ENCODE measurements at regions not wholly inside any gene's neighbourhood (a gene's known extent, or its start where the extent isn't known, plus 50 kb on each side); places are given as distances from the start of the nearest gene placed in this dataset.

DNA sequence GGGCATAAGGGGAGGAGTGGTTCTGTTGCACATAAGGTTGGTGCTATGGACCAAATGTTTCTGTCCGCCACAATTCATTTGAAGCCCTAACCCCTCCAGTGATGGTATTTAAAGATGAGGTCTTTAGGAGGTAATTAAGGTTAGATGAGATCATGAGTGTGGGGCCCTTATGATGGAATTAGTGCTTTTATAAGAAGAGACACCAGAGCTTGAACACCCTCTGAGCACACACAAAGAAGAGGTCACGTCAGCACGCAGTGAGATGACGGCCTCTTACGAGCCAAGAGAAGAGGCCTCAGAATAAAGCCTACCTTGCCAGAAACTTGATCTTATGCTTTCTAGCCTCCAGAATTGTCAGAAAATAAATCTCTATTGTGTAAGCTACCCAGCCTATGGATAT is 386.4 kb upstream of the CYRIA start:
- Histone ChIP-seq H3K9ac (ENCODE audit: low read length) (no peak overlapping the region), H3K4me3 (ENCODE audit: insufficient read depth in 1 of 2, low read depth in 1 of 2, low read length in 2 of 2) (no peak overlapping the region), H2AK5ac (ENCODE audit: low read length, severe bottlenecking) (no peak overlapping the region), H3K23ac (ENCODE audit: low read length in 2 of 2) (no peak overlapping the region), H3K9me3 (ENCODE audit: control insufficient read depth, low read length) (no peaks in the 10 kb centered on the region), H3K27ac (ENCODE audit: low read length, poor library complexity, severe bottlenecking) (no peak overlapping the region), H2BK120ac (ENCODE audit: low read depth, low read length) (no peak overlapping the region), H2BK5ac (ENCODE audit: low read depth, low read length, poor library complexity, severe bottlenecking) (no peak overlapping the region), H4K8ac (ENCODE audit: low read length) (no peak overlapping the region), H3K4me1 (ENCODE audit: control insufficient read depth, insufficient read depth, low read depth, low read length) (peaks cover 2% of the 10 kb centered on the region), H3K14ac (ENCODE audit: low read length in 2 of 2) (no peak overlapping the region), H4K91ac (ENCODE audit: low read length) (no peak overlapping the region), H2AFZ (ENCODE audit: low read depth, low read length) (no peak overlapping the region), H3K4ac (ENCODE audit: low read depth in 1 of 2, low read length in 2 of 2) (no peak overlapping the region), H2BK15ac (ENCODE audit: low read depth, poor library complexity, severe bottlenecking) (no peak overlapping the region), H3K79me1 (replicated peaks; ENCODE audit: low read length, poor library complexity, severe bottlenecking) (no peaks in the 10 kb centered on the region), H3K18ac (ENCODE audit: low read depth in 1 of 2, low read length in 2 of 2) (no peak overlapping the region), H3K36me3 (ENCODE audit: control insufficient read depth in 1 of 2, insufficient read depth in 2 of 2, low read depth in 1 of 2, low read length in 2 of 2) (no peaks in the 10 kb centered on the region), H2BK12ac (ENCODE audit: low read length in 2 of 2) (no peak overlapping the region), H3K4me2 (ENCODE audit: low read length, poor library complexity, severe bottlenecking) (no peak overlapping the region), H3K27me3 (ENCODE audit: control insufficient read depth in 1 of 2, insufficient read depth in 1 of 2, low read length in 2 of 2) (no peaks in the 10 kb centered on the region)
- WGBS, result 95% methylated on average over 4 of the region's 5 CpGs
- no peak for DNase-seq

DNA sequence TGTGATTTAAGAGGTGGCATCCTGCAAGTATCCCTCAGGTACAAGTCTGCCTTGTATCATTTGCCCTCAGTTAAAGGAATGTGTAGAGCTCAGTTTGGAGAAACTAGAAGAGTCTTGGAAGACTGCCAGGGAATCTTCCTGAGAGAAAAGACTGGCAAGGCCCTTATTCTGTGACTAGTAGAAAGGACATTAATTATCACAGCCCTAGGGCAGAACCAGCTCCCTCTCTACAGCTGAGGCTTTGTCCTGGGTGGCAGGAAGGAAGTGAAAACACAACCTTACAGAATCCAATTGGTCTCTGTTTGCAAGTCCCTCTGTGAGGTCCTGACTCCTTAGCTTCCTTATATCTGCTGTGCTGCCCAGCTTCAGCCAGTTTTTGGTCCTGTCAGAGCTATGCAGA is 385.9 kb upstream of the CYRIA start:
- no peak overlapping the region for H3K9ac ChIP-seq (ENCODE audit: low read length)
- no peak overlapping the region for H3K27ac ChIP-seq (ENCODE audit: low read length, poor library complexity, severe bottlenecking)
- H3K14ac ChIP-seq (ENCODE audit: low read length in 2 of 2), result no peak overlapping the region
- H3K23ac ChIP-seq (ENCODE audit: low read length in 2 of 2), result no peak overlapping the region
- no peak overlapping the region for H3K4me3 ChIP-seq (ENCODE audit: insufficient read depth in 1 of 2, low read depth in 1 of 2, low read length in 2 of 2)
- H2AFZ ChIP-seq (ENCODE audit: low read depth, low read length), result no peak overlapping the region
- DNase-seq, result no peak
- H3K9me3 ChIP-seq (ENCODE audit: control insufficient read depth, low read length), result no peaks in the 10 kb centered on the region
- H4K8ac ChIP-seq (ENCODE audit: low read length), result no peak overlapping the region
- no peak overlapping the region for H3K4me2 ChIP-seq (ENCODE audit: low read length, poor library complexity, severe bottlenecking)
- no peaks in the 10 kb centered on the region for H3K27me3 ChIP-seq (ENCODE audit: control insufficient read depth in 1 of 2, insufficient read depth in 1 of 2, low read length in 2 of 2)
- peaks cover 2% of the 10 kb centered on the region for H3K4me1 ChIP-seq (ENCODE audit: control insufficient read depth, insufficient read depth, low read depth, low read length)
- H3K36me3 ChIP-seq (ENCODE audit: control insufficient read depth in 1 of 2, insufficient read depth in 2 of 2, low read depth in 1 of 2, low read length in 2 of 2), result no peaks in the 10 kb centered on the region
- H2BK5ac ChIP-seq (ENCODE audit: low read depth, low read length, poor library complexity, severe bottlenecking), result no peak overlapping the region
- no peak overlapping the region for H2AK5ac ChIP-seq (ENCODE audit: low read length, severe bottlenecking)
- no peak overlapping the region for H2BK15ac ChIP-seq (ENCODE audit: low read depth, poor library complexity, severe bottlenecking)
- no peak overlapping the region for H2BK12ac ChIP-seq (ENCODE audit: low read length in 2 of 2)
- H4K91ac ChIP-seq (ENCODE audit: low read length), result no peak overlapping the region
- H3K18ac ChIP-seq (ENCODE audit: low read depth in 1 of 2, low read length in 2 of 2), result no peak overlapping the region
- no peaks in the 10 kb centered on the region for H3K79me1 ChIP-seq (replicated peaks; ENCODE audit: low read length, poor library complexity, severe bottlenecking)
- H3K4ac ChIP-seq (ENCODE audit: low read depth in 1 of 2, low read length in 2 of 2), result no peak overlapping the region
- no peak overlapping the region for H2BK120ac ChIP-seq (ENCODE audit: low read depth, low read length)

DNA sequence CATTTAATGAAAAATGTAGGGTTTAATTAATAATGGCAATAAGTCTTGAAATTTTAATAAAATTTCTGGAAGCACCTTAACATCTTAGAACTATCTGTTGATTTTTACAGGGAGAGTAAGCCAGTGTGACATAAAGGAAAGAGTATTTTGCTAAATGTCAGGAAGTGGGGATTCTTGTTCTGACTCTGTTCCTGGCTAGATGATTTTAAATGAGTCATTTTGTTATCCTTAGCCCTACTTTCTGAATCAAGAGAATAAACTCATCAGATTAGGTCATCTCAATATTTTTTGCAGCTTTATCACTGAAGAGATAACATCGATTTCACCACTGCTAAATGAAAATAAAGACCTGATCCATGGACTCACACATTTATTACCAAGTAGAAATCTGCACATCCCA is 377.5 kb upstream of the CYRIA start:
- 42% methylated on average over 1 of the region's 1 CpG for whole genome bisulfite sequencing
- Histone ChIP-seq H3K27ac (ENCODE audit: low read length, poor library complexity, severe bottlenecking) (no peak overlapping the region), H3K4me1 (ENCODE audit: control insufficient read depth, insufficient read depth, low read depth, low read length) (peaks cover 1% of the 10 kb centered on the region), H2BK12ac (ENCODE audit: low read length in 2 of 2) (no peak overlapping the region), H3K27me3 (ENCODE audit: control insufficient read depth in 1 of 2, insufficient read depth in 1 of 2, low read length in 2 of 2) (no peaks in the 10 kb centered on the region), H3K9me3 (ENCODE audit: control insufficient read depth, low read length) (no peaks in the 10 kb centered on the region), H3K4me2 (ENCODE audit: low read length, poor library complexity, severe bottlenecking) (no peak overlapping the region), H2BK120ac (ENCODE audit: low read depth, low read length) (no peak overlapping the region), H2BK15ac (ENCODE audit: low read depth, poor library complexity, severe bottlenecking) (no peak overlapping the region), H2AFZ (ENCODE audit: low read depth, low read length) (no peak overlapping the region), H3K4me3 (ENCODE audit: insufficient read depth in 1 of 2, low read depth in 1 of 2, low read length in 2 of 2) (no peak overlapping the region), H3K79me1 (replicated peaks; ENCODE audit: low read length, poor library complexity, severe bottlenecking) (no peaks in the 10 kb centered on the region), H2BK5ac (ENCODE audit: low read depth, low read length, poor library complexity, severe bottlenecking) (no peak overlapping the region), H3K14ac (ENCODE audit: low read length in 2 of 2) (no peak overlapping the region), H4K91ac (ENCODE audit: low read length) (no peak overlapping the region), H4K8ac (ENCODE audit: low read length) (no peak overlapping the region), H3K9ac (ENCODE audit: low read length) (no peak overlapping the region), H2AK5ac (ENCODE audit: low read length, severe bottlenecking) (no peak overlapping the region), H3K4ac (ENCODE audit: low read depth in 1 of 2, low read length in 2 of 2) (no peak overlapping the region), H3K18ac (ENCODE audit: low read depth in 1 of 2, low read length in 2 of 2) (no peak overlapping the region), H3K23ac (ENCODE audit: low read length in 2 of 2) (no peak overlapping the region), H3K36me3 (ENCODE audit: control insufficient read depth in 1 of 2, insufficient read depth in 2 of 2, low read depth in 1 of 2, low read length in 2 of 2) (no peaks in the 10 kb centered on the region)
- peak; percentile 1 for DNase-seq

DNA sequence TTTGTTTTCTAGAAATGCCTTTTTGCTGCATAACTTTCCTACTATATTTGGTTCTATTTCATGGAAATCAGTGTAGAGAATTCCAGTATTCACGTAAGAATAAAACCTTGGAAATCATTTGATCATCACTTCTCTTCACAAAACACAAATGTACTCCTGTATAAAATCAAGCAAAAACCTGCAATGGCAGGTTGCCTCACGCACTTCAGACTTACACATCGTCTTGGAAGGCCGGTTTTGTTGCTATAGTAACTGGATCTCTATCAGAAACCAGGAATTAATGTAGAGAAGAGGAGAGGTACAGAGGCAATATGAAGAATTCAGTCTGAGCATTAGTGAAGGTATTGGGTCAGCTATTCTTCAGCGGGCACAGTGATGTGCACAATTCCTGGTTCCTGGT is 370.7 kb upstream of the CYRIA start:
- Histone ChIP-seq H3K27ac (ENCODE audit: low read length, poor library complexity, severe bottlenecking) (no peak overlapping the region), H3K4me2 (ENCODE audit: low read length, poor library complexity, severe bottlenecking) (no peak overlapping the region), H3K23ac (ENCODE audit: low read length in 2 of 2) (no peak overlapping the region), H3K4me1 (ENCODE audit: control insufficient read depth, insufficient read depth, low read depth, low read length) (no peaks in the 10 kb centered on the region), H2BK12ac (ENCODE audit: low read length in 2 of 2) (no peak overlapping the region), H3K79me1 (replicated peaks; ENCODE audit: low read length, poor library complexity, severe bottlenecking) (no peaks in the 10 kb centered on the region), H2BK5ac (ENCODE audit: low read depth, low read length, poor library complexity, severe bottlenecking) (no peak overlapping the region), H3K27me3 (ENCODE audit: control insufficient read depth in 1 of 2, insufficient read depth in 1 of 2, low read length in 2 of 2) (no peaks in the 10 kb centered on the region), H3K4me3 (ENCODE audit: insufficient read depth in 1 of 2, low read depth in 1 of 2, low read length in 2 of 2) (no peak overlapping the region), H3K9ac (ENCODE audit: low read length) (no peak overlapping the region), H3K36me3 (ENCODE audit: control insufficient read depth in 1 of 2, insufficient read depth in 2 of 2, low read depth in 1 of 2, low read length in 2 of 2) (no peaks in the 10 kb centered on the region), H2AK5ac (ENCODE audit: low read length, severe bottlenecking) (no peak overlapping the region), H4K8ac (ENCODE audit: low read length) (no peak overlapping the region), H3K18ac (ENCODE audit: low read depth in 1 of 2, low read length in 2 of 2) (no peak overlapping the region), H3K14ac (ENCODE audit: low read length in 2 of 2) (no peak overlapping the region), H4K91ac (ENCODE audit: low read length) (no peak overlapping the region), H3K4ac (ENCODE audit: low read depth in 1 of 2, low read length in 2 of 2) (no peak overlapping the region), H2AFZ (ENCODE audit: low read depth, low read length) (no peak overlapping the region), H2BK15ac (ENCODE audit: low read depth, poor library complexity, severe bottlenecking) (no peak overlapping the region), H3K9me3 (ENCODE audit: control insufficient read depth, low read length) (no peaks in the 10 kb centered on the region), H2BK120ac (ENCODE audit: low read depth, low read length) (no peak overlapping the region)
- no peak for DNase-seq
- WGBS, result 88% methylated on average over 5 of the region's 5 CpGs

Measured in mesenchymal stem cell (in vitro differentiated cells and primary cell).